ENCODE measurements at regions not wholly inside any gene's neighbourhood (a gene's known extent, or its start where the extent isn't known, plus 50 kb on each side); places are given as distances from the start of the nearest gene placed in this dataset.

GRCh38 chr6:139917951-139918630 is 543.6 kb upstream of the CITED2 start:
- no peak overlapping the region for H3K4me3 ChIP-seq (ENCODE audit: low read depth, low read length)
- no peak for DNase-seq (ENCODE audit: low read depth)
- TF ChIP-seq, protein P1, sequence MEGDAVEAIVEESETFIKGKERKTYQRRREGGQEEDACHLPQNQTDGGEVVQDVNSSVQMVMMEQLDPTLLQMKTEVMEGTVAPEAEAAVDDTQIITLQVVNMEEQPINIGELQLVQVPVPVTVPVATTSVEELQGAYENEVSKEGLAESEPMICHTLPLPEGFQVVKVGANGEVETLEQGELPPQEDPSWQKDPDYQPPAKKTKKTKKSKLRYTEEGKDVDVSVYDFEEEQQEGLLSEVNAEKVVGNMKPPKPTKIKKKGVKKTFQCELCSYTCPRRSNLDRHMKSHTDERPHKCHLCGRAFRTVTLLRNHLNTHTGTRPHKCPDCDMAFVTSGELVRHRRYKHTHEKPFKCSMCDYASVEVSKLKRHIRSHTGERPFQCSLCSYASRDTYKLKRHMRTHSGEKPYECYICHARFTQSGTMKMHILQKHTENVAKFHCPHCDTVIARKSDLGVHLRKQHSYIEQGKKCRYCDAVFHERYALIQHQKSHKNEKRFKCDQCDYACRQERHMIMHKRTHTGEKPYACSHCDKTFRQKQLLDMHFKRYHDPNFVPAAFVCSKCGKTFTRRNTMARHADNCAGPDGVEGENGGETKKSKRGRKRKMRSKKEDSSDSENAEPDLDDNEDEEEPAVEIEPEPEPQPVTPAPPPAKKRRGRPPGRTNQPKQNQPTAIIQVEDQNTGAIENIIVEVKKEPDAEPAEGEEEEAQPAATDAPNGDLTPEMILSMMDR (IDR thresholded peaks at IDR 0.05; ENCODE audit: insufficient read depth, low read length): no peak

DNA sequence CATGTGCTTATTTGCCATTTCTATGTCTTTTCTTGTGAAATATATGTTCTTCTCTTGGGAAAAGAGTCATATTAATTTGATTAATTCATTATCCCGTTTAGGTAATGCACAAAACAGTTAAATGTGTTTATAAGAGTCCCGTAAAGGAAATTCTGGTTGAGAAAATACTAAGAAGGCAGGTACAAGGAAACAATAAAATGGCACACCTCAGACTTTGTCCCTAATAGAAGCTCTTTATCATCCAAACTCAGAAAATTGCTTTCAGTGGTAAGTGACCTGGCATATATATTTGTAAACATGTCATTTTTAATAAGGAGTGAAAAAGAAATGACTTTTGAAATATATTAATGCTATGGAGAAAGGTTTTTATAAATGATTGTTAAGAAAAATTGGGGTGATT is 540.5 kb upstream of the CITED2 start:
- DNase-seq (ENCODE audit: low read depth): no peak
- H3K4me3 ChIP-seq (ENCODE audit: low read depth, low read length): no peak overlapping the region
- TF ChIP-seq, protein P1 (IDR thresholded peaks at IDR 0.05; ENCODE audit: insufficient read depth, low read length): no peak

DNA sequence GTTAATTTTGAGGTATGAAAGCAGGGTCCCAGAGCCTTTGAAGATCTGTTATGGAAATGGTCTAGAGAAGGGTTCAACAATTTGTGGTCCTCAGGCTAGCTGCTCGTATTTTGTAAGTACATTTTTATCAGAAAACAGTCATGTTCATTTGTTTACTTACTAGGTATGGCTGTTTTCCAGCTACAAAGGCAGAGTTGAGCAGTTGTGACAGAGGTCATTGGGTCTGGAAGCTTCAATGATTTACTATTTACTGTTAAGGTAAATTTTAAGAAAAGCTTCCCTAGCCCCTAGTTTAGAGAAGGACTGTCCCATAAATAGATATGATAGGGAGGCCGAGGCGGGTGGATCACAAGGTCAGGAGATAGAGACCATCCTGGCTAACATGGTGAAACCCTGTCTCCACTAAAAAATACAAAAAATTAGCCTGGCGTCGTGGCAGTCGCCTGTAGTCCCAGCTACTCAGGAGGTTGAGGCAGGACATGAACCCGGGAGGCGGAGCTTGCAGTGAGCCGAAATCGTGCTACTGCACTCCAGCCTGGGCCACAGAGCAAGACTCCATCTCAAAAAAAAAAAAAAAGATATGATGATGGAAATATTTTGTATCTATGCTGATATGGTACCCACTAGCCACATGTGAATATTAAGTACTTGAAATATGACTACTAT is 538.4 kb upstream of the CITED2 start:
- no peak for DNase-seq (ENCODE audit: low read depth)
- TF ChIP-seq, protein P1 (IDR thresholded peaks at IDR 0.05; ENCODE audit: insufficient read depth, low read length): no peak

GRCh38 chr6:139909992-139910391 is 535.5 kb upstream of the CITED2 start:
- no peak for DNase-seq (ENCODE audit: low read depth)
- TF ChIP-seq, protein P1 (IDR thresholded peaks at IDR 0.05; ENCODE audit: insufficient read depth, low read length): no peak
- H3K4me3 ChIP-seq (ENCODE audit: low read depth, low read length): no peak overlapping the region

More for the DNA sequence above, 538.4 kb upstream of the CITED2 start:
- H3K4me3 ChIP-seq (ENCODE audit: low read depth, low read length): no peak overlapping the region

DNA sequence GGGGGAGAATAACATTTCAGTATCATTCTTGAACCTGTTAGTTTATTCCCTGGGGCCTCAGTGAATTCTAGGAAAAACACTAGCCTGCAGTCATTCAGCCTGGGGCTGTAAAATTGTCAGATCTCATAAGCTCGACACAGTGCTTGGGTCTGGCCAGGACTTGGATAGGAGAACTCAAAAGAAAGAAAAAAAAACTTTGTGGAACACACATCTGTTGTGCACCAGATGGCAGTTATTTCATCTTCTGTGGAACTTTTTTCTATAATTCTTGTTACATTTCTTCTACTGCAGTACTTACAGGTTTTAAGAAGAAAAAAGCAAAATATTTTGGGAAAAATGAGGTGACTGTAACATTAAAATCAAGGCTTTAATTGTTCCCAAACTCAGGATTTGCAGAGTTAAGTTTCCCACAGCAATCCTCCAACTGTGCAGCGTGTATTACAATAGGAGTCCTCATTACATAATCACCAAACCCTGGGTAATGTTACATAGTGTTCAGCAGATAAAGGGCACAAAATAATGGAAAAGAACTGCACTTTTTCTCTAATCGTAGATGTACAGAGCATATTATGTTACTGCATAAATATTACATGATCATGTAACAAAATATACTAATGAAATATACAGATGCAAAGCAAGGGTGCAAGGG is 531.1 kb upstream of the CITED2 start:
- TF ChIP-seq, protein P1 (IDR thresholded peaks at IDR 0.05; ENCODE audit: insufficient read depth, low read length): no peak
- DNase-seq (ENCODE audit: low read depth): peak; percentile 22
- H3K4me3 ChIP-seq (ENCODE audit: low read depth, low read length): no peak overlapping the region

DNA sequence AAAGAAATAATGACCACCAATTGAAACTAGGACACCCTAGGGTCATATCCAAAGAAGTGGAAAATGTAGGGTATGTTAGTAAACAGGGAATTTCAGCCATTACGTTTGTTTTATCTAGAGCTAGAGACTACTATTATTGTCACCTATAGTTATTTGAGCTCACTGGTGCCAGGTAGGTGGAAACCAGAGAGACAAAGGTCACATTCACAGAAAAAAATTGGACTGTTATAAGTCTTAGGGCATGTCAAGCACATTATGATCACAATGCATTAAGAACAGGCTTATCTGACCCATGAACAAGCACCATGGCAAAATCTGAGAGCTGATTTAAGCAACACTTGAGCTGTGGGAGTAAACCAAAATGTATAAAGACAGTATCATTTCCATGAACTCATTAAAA is 530.1 kb upstream of the CITED2 start:
- TF ChIP-seq, protein P1 (IDR thresholded peaks at IDR 0.05; ENCODE audit: insufficient read depth, low read length): no peak
- no peak for DNase-seq (ENCODE audit: low read depth)
- H3K4me3 ChIP-seq (ENCODE audit: low read depth, low read length): no peak overlapping the region
